ENCODE measurements at regions not wholly inside any gene's neighbourhood (a gene's known extent, or its start where the extent isn't known, plus 50 kb on each side); places are given as distances from the start of the nearest gene placed in this dataset.

GRCh38 chr16:64771273-64771672 lies 350.6 kb downstream of the CDH11 start:
- TF ChIP-seq CTCF (IDR thresholded peaks at IDR 0.05; ENCODE audit: low read depth, low read length), result no peak
- Histone ChIP-seq H3K27ac (no peak overlapping the region), H3K4me1 (ENCODE audit: low read depth) (no peaks in the 10 kb centered on the region), H3K27me3 (no peaks in the 10 kb centered on the region), H3K4me3 (no peak overlapping the region), H3K9me3 (ENCODE audit: low read depth) (no peaks in the 10 kb centered on the region), H3K36me3 (no peaks in the 10 kb centered on the region)
- no peak for DNase-seq (ENCODE audit: low read depth in 1 of 2, low spot score in 1 of 2)

- no peak overlapping the region for H3K4me3 ChIP-seq
- H3K4me1 ChIP-seq (ENCODE audit: low read depth), result no peaks in the 10 kb centered on the region
- H3K27me3 ChIP-seq, result no peaks in the 10 kb centered on the region
- TF ChIP-seq CTCF (IDR thresholded peaks at IDR 0.05; ENCODE audit: low read depth, low read length), result no peak
- no peaks in the 10 kb centered on the region for H3K36me3 ChIP-seq
- DNase-seq (ENCODE audit: low read depth in 1 of 2, low spot score in 1 of 2), result no peak
- H3K27ac ChIP-seq, result no peak overlapping the region
- H3K9me3 ChIP-seq (ENCODE audit: low read depth), result no peaks in the 10 kb centered on the region
These were observed 359.7 kb downstream of the CDH11 start for GRCh38 chr16:64762211-64762610.

- Histone ChIP-seq H3K9me3 (ENCODE audit: low read depth) (no peaks in the 10 kb centered on the region), H3K27ac (no peak overlapping the region), H3K27me3 (no peaks in the 10 kb centered on the region), H3K4me1 (ENCODE audit: low read depth) (no peaks in the 10 kb centered on the region), H3K36me3 (no peaks in the 10 kb centered on the region), H3K4me3 (no peak overlapping the region)
- TF ChIP-seq CTCF (IDR thresholded peaks at IDR 0.05; ENCODE audit: low read depth, low read length), result no peak
- DNase-seq (ENCODE audit: low read depth in 1 of 2, low spot score in 1 of 2), result no peak
These were observed 367.6 kb downstream of the CDH11 start for GRCh38 chr16:64754279-64754678.

- no peaks in the 10 kb centered on the region for H3K36me3 ChIP-seq
- no peak for TF ChIP-seq CTCF (IDR thresholded peaks at IDR 0.05; ENCODE audit: low read depth, low read length)
- H3K27ac ChIP-seq, result no peak overlapping the region
- no peaks in the 10 kb centered on the region for H3K4me1 ChIP-seq (ENCODE audit: low read depth)
- H3K9me3 ChIP-seq (ENCODE audit: low read depth), result no peaks in the 10 kb centered on the region
- no peak overlapping the region for H3K4me3 ChIP-seq
- peak in 1 of 2 donors; percentile 18 for DNase-seq (ENCODE audit: low read depth in 1 of 2, low spot score in 1 of 2)
- no peaks in the 10 kb centered on the region for H3K27me3 ChIP-seq
These were observed 370.0 kb downstream of the CDH11 start for GRCh38 chr16:64751906-64752305.

GRCh38 chr16:64749346-64749745 lies 372.5 kb downstream of the CDH11 start:
- Histone ChIP-seq H3K27me3 (no peaks in the 10 kb centered on the region), H3K9me3 (ENCODE audit: low read depth) (no peaks in the 10 kb centered on the region), H3K36me3 (no peaks in the 10 kb centered on the region), H3K4me3 (no peak overlapping the region), H3K4me1 (ENCODE audit: low read depth) (peaks cover 5% of the 10 kb centered on the region), H3K27ac (no peak overlapping the region)
- no peak for DNase-seq (ENCODE audit: low read depth in 1 of 2, low spot score in 1 of 2)
- TF ChIP-seq CTCF (IDR thresholded peaks at IDR 0.05; ENCODE audit: low read depth, low read length), result no peak

All from cardiac muscle cell (in vitro differentiated cells and primary cell).